ENCODE measurements at regions not wholly inside any gene's neighbourhood (a gene's known extent, or its start where the extent isn't known, plus 50 kb on each side); places are given as distances from the start of the nearest gene placed in this dataset.
A peak's percentile ranks its signal among the peaks of the same experiment; 100 is the strongest.
"Not testable (repeated sequence)": the region's sequence is repeated elsewhere in the genome, so short reads cannot be mapped to it uniquely, and the experiment has no call there.

DNA sequence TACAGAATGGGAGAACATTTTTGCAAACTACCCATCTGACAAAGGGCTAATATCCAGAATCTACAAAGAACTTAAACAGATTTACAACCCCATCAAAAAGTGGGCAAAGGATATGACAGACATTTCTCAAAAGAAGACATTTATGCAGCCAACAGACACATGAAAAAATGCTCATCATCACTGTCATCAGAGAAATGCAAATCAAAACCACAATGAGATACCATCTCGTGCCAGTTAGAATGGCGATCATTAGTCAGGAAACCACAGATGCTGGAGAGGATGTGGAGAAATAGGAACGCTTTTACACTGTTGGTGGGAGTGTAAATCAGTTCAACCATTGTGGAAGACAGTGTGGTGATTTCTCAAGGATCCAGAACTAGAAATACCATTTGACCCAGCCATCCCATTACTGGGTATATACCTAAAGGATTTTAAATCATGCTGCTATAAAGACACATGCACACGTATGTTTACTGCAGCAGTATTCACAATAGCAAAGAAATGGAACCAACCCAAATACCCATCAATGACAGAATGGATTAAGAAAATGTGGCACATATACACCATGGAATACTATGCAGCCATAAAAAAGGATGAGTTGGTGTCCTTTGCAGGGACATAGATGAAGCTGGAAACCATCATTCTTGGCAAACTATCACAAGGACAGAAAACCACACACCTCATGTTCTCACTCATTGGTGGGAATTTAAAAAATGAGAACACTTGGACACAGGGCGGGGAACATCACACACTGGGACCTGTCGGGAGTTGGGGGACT lies 317.7 kb upstream of the THBS1 start:
- not testable (repeated sequence) for DNase-seq

GRCh38 chr15:39265261-39265660 lies 315.6 kb upstream of the THBS1 start:
- DNase-seq, result no peak

- DNase-seq, result no peak
These were observed 314.0 kb upstream of the THBS1 start for GRCh38 chr15:39266890-39267289.

- DNase-seq, result no peak
These were observed 313.2 kb upstream of the THBS1 start for GRCh38 chr15:39267685-39268084.

DNA sequence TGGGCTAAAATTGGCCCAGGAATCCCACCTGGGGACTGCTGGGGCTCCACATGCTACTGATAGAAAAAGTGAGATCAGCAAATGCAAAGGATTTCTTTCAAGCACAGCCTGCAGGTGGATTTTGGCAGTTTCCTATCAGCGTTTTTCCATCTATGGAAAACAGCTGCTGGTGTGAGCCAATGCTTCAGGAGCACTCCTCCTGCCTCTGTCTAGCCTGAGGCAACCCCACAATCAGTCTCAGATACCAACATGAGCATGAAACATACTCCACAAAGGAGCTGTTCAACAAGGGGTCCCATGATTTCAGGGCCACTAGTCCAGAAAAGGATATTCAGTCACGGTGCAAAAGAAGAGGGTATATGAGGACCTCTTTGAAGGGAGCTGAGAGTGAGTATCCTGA lies 311.5 kb upstream of the THBS1 start:
- peak; percentile 75 for DNase-seq

DNA sequence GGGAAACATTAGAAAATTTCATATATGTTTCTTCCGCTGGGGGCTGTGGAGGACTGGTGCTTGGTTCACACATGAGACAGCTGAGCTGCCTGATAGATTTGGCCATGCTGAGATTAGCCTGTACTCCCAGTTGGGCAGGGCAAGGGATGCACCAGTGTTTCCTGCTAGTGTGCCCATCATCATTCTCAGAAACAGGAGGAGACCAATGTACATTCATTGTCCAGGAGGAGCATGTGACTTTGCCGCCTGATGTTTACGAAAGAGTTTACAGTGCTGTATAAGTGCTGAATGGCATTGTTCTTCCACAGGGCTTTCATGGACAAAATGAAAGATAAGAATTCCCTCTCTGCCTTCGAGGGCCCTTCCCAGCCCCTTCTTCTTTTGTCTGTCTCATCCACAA lies 311.1 kb upstream of the THBS1 start:
- peak; percentile 76 for DNase-seq

GRCh38 chr15:39270221-39270855 lies 310.5 kb upstream of the THBS1 start:
- peak; percentile 88 for DNase-seq

DNA sequence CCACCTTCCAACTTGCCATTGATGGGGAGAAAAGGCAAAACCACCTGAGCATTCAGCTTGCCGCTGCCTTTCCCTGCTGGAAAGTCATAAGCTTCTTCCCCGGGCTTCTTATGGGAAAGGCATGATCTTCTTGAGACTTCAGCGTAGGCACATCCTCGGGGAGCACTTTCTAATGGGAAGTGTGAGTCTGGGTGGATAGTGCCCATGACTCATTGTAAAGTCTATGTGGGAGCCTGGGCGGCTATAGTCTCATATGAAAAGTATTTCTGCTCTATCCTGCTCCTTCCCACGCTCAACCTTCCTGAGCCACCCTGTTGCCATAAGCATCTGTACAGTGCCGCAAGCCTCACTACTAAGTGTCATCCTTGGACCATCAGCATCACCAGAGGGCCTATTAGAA lies 309.9 kb upstream of the THBS1 start:
- no peak for DNase-seq

DNA sequence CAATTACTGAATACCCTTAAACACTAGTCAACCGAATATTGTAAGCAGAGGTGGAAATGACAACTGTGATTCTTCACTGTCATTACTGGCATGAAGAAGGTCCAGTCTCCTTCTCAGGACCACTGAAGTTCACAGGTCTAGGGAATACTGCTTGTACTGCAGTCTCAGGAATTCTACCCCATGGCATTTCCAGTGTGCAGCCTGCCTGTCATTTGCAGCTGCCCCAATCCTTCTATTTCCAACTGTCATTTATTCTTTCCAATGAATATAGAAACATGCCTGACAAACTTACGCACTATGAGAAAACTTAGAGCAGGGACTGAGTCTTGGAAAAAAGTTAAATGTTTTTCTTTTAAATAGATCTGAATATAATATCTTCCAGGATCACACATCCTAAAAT lies 308.0 kb upstream of the THBS1 start:
- DNase-seq, result no peak

DNA sequence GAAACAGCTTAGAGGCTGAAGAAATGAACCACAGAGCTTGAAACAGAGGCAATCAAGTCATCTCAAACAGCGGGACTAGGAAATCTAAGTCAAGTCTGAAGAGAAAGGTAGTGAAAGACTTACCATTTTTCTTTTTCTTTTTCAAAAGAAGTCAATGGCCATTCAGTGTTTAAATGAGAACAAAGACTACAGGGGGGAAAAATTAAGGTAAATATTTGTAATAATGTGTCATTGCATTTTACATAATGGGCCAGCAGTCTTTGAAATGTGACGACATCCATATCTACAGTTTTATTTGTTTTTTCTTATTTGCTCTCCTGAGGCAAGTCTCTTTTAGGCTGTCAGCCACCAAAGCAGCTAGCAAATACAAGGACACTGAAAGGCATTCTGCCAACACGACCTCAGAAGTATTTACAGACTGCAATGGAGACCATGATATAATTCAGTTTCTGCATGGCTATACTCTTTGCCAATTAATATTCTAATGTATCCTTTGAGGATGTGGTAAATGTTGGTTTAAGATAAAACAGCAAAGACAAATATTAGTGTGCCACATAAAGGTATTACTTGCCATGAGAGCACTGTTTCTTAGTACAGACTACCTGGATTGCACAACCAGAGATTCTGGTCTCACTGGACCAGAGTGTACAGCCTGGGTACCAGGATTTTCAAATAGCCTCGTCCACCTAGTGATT lies 307.0 kb upstream of the THBS1 start:
- peak; percentile 95 for DNase-seq

- peak; percentile 61 for DNase-seq
These were observed 305.8 kb upstream of the THBS1 start for GRCh38 chr15:39275066-39275465.

- no peak for DNase-seq
These were observed 301.6 kb upstream of the THBS1 start for GRCh38 chr15:39279311-39279710.

- DNase-seq, result no peak
These were observed 299.8 kb upstream of the THBS1 start for GRCh38 chr15:39281094-39281493.

- DNase-seq, result no peak
These were observed 298.1 kb upstream of the THBS1 start for GRCh38 chr15:39282663-39283208.

- no peak for DNase-seq
These were observed 297.3 kb upstream of the THBS1 start for GRCh38 chr15:39283531-39283930.

DNA sequence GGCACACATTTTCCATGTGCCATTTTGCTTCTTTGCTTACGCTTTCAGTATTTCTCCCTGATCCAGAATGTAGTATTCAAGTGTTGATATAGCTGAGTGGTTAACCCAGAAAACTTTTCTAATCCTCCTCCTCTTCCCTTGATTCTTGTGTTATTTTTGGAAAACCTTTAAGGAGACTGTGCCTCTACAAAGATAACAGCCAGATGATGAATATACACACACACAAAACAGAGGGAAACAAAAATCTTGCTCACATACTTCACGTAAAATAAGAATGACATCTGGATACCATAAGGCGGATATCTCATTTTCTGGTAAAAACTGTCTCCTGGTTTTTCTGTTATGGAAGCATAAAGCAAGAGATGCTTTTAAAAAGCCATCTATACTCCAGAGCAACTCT lies 295.8 kb upstream of the THBS1 start:
- no peak for DNase-seq

- DNase-seq, result no peak
These were observed 295.2 kb upstream of the THBS1 start for GRCh38 chr15:39285663-39286062.

DNA sequence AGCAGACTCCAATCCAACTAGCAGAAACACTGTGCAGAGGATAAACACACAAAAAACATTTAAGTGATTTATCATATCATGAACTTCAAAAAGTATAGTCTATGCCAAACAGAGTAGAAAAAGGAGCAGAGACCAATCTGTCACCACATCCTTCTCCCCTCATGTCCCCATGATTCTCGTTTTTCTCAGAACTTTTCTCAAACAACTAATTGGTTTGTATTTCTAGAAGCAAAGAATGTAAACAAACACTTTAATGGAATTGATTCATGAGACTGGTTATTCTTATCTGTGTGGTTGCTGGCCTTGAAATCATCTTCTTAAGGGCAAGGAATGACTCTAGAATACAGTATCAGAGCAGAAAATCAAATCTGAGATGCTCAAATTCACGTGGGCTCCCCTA lies 294.2 kb upstream of the THBS1 start:
- peak; percentile 37 for DNase-seq

GRCh38 chr15:39287322-39288195 lies 293.3 kb upstream of the THBS1 start:
- DNase-seq, result peak; percentile 97

DNA sequence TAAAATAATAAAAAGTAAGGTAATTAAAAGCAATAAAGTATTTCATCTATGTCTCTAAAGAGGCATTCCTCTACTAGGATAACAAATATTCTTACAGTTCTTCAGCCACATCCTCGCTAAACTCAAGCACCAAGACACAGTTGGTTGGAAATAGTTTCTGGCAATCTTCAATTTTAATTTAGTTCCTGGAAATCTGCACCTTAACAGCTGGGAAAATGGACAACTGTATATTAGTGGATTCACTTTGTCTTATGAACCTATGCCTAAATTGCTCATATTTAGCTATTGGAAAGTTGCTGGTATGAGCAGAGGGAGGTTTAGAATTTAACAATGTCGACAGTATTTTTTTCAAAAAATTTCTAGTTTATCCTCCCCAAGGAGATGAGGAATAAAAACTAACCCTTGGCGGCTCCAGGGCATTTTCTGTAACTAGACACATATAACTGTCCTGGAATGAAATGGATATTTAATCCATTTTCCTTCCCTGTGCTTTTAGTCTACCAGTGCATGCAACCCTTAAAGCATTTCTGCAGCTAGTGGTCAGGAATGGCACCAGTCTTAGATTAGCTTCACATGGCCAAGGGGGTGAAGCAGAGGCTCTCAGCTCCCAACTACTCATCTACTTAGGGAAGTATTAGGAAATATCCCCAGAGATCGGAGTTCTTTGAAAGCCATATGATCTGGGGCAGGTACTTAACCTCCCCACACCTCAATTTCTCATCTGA lies 290.0 kb upstream of the THBS1 start:
- no peak for DNase-seq

- DNase-seq, result no peak
These were observed 289.2 kb upstream of the THBS1 start for GRCh38 chr15:39291690-39292089.

- no peak for DNase-seq
These were observed 283.9 kb upstream of the THBS1 start for GRCh38 chr15:39296955-39297354.
